GM21825 (cell line): ENCODE measurements at regions not wholly inside any gene's neighbourhood (a gene's known extent, or its start where the extent isn't known, plus 50 kb on each side); places are given as distances from the start of the nearest gene placed in this dataset.

Source experiments
- ATAC-seq: cut with Tn5 transposase; IDR thresholded peaks from one replicate; pipeline ENCODE4 v1.9.1; 2021; ENCODE audit warnings: mild to moderate bottlenecking, moderate library complexity; ENCODE audit not compliant: unreplicated experiment

- no peak for ATAC-seq
Observed at GRCh38 chr15:93223803-93224202, 134.8 kb upstream of the RGMA start.

GRCh38 chr15:93221759-93222158, 132.7 kb upstream of the RGMA start:
- no peak for ATAC-seq

- no peak for ATAC-seq
Observed at GRCh38 chr15:93219859-93220420, 130.9 kb upstream of the RGMA start.

GRCh38 chr15:93217343-93217742, 128.3 kb upstream of the RGMA start:
- no peak for ATAC-seq

- no peak for ATAC-seq
Observed at GRCh38 chr15:93214106-93214505, 125.1 kb upstream of the RGMA start.

- no peak for ATAC-seq
Observed at GRCh38 chr15:93213281-93213680, 124.3 kb upstream of the RGMA start.

GRCh38 chr15:93212578-93212977, 123.6 kb upstream of the RGMA start:
- no peak for ATAC-seq

GRCh38 chr15:93210995-93211394, 122.0 kb upstream of the RGMA start:
- ATAC-seq: no peak

- ATAC-seq: no peak
Observed at GRCh38 chr15:93209690-93210445, 120.9 kb upstream of the RGMA start.

- no peak for ATAC-seq
Observed at GRCh38 chr15:93206893-93207292, 117.9 kb upstream of the RGMA start.

GRCh38 chr15:93205413-93205812, 116.4 kb upstream of the RGMA start:
- ATAC-seq: no peak

GRCh38 chr15:93203036-93203435, 114.0 kb upstream of the RGMA start:
- ATAC-seq: no peak

- ATAC-seq: no peak
Observed at GRCh38 chr15:93202405-93202804, 113.4 kb upstream of the RGMA start.

GRCh38 chr15:93201940-93202339, 112.9 kb upstream of the RGMA start:
- no peak for ATAC-seq

GRCh38 chr15:93200837-93201226, 111.8 kb upstream of the RGMA start:
- ATAC-seq: no peak

- no peak for ATAC-seq
Observed at GRCh38 chr15:93200081-93200836, 111.2 kb upstream of the RGMA start.

GRCh38 chr15:93196135-93196670, 107.2 kb upstream of the RGMA start:
- no peak for ATAC-seq

GRCh38 chr15:93195109-93195508, 106.1 kb upstream of the RGMA start:
- ATAC-seq: no peak

GRCh38 chr15:93190238-93190637, 101.2 kb upstream of the RGMA start:
- no peak for ATAC-seq

- no peak for ATAC-seq
Observed at GRCh38 chr15:93189561-93189960, 100.5 kb upstream of the RGMA start.

GRCh38 chr15:93188236-93188635, 99.2 kb upstream of the RGMA start:
- ATAC-seq: no peak

- no peak for ATAC-seq
Observed at GRCh38 chr15:93185796-93186195, 96.8 kb upstream of the RGMA start.
